Putamen (tissue), 1 donor: ENCODE measurements at regions not wholly inside any gene's neighbourhood (a gene's known extent, or its start where the extent isn't known, plus 50 kb on each side); places are given as distances from the start of the nearest gene placed in this dataset.

Source experiments
- DNase-seq: peaks from one replicate; pipeline ENCODE4 v3.0.0-alpha.2; 2016; ENCODE audit warnings: low spot score

GRCh38 chr22:26893173-26894110, 236.1 kb downstream of the MIAT start:
- peak; percentile 44 for DNase-seq

DNA sequence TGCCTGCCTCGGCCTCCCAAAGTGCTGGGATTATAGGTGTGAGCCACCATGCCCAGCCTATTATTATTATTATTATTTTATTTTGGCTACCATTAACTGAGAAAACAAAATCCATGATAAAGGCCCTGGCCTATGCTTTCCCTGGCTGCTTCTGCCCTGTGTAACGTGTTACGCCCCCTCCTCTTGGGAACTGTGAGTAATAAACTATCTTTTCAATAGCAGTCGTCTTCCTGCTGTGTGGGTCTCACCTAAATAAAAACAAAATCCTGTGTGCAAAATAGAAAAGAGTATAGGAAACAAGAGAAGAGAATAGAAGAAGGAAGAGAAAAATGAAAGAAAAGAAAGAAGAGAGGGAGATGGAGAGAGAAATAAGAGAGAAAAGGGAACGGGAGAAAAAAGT, 237.0 kb downstream of the MIAT start:
- DNase-seq: no peak

DNA sequence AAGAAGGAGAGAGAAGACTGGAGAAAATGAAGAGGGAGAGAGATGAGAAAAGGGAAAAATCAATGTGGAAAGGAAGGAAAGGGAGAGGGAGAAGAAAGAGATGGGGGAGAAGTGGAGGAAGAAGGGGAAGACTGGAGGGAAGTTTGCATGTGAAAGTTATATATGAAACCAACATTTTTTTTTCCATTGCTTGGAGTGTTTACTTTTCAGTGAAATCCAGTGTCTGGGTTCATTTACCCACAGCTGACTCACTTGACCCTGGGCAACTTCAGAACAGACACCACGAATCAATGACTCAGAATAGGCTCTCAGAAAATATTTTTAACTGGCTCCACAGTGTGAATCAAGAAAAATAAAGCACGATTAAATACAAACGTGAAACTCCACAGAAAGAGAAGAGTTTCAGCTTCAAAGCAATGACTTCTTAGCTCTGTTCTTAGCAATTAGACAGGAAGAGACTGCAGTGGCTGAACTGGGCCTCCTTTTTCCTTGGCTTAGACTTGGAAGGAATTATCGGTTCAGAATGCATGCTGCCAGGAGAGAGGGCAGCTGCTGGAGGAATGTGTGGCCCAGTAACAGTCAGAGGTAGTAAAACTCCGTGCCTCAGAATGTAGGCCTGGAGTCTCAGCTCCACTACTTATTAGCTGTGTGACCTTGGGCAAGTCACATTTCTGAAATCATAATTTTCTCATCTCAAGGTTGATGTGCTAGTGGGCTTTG, 237.5 kb downstream of the MIAT start:
- no peak for DNase-seq

DNA sequence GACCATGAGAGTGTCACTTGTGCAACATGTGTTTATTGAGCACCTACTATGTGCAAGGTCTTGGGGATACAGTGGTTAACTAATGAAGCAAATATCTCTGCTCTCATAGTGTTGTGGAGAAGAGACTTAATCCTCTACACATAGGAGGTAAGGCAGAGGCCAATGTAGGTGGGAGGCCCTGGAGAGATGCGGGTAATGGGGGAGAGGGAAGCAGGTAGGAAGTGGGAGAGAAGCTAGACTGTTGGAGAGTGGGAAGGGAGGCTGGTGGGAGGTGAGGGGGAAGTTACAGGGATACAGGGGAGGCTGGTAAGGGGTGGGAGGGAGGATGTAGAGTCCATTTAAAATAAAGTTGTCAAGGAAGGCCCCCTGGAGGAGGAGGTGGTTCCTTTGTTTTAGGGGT, 240.0 kb downstream of the MIAT start:
- no peak for DNase-seq

- DNase-seq: no peak
These were observed 241.7 kb downstream of the MIAT start for GRCh38 chr22:26898946-26899605.

DNA sequence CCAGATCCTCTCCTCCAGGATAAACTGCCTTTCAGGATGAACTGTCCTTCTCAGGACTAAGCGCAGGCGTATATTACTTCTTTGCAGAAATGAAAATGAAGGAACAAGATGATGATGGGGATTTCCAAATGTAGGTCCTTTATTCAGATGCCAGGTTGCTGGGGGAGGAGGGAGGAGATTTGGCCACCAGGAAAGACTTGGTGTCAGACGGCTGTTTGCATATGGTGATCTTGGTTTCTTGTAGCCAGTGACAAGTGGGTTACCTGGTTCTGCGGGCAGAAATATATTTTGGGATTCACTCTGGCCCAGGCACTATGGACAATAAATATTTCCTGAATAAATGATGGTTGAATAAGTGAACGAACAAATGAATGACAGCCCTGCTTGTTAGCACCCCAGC, 243.4 kb downstream of the MIAT start:
- DNase-seq: no peak

- DNase-seq: no peak
These were observed 243.9 kb downstream of the MIAT start for GRCh38 chr22:26901198-26901816.

GRCh38 chr22:26902401-26903029, 245.1 kb downstream of the MIAT start:
- no peak for DNase-seq

- no peak for DNase-seq
These were observed 245.9 kb downstream of the MIAT start for GRCh38 chr22:26903030-26903856.

DNA sequence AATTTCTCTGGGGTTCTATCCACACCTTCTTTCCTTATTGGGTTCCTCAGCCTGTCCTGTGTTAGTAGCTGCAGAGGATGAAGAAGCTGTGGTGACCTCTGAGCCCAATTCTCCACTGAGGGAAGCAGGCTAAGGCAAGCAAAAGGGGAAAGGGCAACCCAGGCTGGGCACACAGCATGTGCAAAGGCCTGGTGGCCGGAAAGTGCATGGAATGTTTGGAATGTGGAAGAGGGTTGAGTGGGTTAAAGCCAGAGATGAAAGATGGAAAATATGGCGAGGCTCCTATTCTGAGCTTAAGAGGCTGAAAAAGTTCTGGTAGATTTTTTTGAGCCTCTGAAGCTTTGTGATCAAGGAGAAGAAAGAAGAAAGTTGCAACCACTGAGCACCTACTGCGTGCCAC, 247.1 kb downstream of the MIAT start:
- no peak for DNase-seq

DNA sequence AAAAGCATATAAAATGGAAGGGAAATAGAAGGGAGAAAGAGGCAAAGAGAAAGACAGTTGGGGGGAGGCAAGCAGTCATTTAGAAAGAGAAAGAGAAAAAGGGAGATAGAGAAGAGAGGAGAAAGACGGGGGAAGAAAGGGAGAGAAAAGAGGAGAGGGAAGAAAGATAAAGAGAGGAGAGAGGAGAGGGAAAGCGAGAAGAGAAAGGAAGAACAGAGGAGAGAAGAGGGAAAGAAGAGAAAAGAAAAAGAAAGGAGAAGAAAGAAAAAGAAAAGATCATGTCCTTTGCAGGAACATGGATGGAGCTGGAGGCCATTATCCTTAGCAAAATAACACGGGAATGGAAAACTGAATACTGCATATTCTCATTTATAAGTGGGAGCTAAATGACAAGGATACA, 247.7 kb downstream of the MIAT start:
- no peak for DNase-seq

DNA sequence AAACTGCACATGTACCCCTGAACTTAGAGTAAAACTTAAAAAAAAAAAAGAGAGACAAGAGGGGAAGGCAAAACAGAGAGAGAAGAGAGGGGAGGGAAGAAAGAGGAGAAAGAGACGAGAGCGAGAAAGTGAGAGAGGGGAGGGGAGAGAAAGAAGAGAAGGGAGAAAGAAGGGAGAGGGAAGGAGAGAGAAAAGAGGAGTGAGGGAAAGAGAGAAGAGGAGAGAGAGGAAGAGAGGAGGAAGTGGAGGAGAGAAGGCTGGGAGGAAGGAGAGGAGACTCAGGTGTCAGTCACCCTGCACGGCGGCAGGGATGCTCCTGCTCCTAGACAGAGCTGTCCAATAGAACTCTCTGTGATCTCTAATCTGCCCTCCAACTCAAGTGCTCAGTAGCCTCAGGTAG, 248.3 kb downstream of the MIAT start:
- no peak for DNase-seq

DNA sequence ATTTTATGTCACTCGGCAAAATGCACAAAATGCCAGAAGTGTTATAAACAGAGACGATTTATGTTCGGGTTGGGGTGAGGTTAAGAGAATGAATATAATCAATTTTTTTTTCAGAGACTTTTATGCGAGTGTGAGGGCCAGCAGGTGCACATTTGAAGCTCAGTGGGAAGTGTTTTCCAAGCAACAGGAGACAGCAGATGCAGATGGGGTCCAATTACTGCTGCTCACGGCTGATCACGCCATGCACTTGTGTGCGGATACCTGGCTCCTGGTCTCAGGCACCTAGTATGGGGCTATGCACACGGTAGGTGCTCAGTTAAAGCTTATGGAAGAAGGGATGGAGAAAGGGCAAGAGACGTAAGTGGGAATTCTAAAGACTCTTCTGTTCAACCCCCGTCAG, 249.1 kb downstream of the MIAT start:
- DNase-seq: no peak

- no peak for DNase-seq
These were observed 250.0 kb downstream of the MIAT start for GRCh38 chr22:26907366-26907765.

GRCh38 chr22:26910845-26911244, 253.5 kb downstream of the MIAT start:
- DNase-seq: no peak

GRCh38 chr22:26912655-26913345, 255.4 kb downstream of the MIAT start:
- DNase-seq: no peak

DNA sequence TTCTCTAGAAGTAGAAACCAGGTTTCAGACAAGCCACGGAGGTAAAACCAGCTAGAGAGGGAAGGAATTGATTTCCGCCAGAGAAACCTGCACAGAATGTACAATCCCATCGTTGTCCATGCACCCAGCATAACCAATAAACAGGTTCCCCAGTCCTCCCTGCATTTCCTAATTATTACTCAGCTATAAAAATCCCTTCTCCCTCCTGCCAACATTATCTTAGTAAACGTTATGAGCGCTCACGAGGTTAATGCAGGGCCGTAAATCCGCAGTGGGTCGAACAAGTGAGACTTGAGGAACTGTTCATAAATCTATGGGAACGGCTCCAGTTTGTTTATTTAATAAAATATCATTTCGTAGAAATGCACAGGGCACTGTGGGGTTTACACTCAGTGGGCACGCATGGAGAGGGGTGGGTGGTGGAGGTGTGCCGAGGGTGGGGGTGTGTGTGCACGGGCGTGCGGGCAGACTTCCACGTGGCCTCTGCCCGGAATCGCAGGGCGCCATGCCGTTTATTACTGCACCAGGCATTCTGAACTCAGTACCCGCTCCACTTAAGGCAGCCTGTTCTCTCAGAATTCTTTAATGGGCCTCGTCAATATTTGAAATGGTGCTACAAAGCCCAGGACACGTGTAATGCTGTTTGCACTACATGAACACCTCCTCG, 257.3 kb downstream of the MIAT start:
- DNase-seq: no peak

GRCh38 chr22:26916236-26916635, 258.8 kb downstream of the MIAT start:
- no peak for DNase-seq

DNA sequence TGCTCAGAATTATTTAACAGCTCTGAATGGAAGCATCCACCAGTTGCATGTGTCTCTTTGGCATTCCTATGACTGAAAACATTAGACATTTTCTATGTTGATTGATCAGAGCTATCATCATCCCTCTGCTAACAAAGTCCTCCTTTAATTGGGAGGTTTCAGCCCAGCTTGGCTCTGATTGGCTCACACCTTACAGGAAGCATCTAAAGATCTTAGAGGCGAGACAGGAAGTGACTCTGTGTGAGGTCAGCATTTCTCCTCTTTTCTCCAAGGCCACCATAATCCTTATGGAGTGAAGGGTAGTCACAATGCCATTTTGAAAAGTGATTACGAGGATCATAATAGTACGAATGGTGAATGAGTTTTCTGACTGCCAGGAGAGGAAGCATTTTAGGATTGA, 260.8 kb downstream of the MIAT start:
- DNase-seq: peak; percentile 45

GRCh38 chr22:26921726-26922125, 264.3 kb downstream of the MIAT start:
- DNase-seq: no peak
